ENCODE measurements at regions not wholly inside any gene's neighbourhood (a gene's known extent, or its start where the extent isn't known, plus 50 kb on each side); places are given as distances from the start of the nearest gene placed in this dataset.
"Not testable (repeated sequence)": the region's sequence is repeated elsewhere in the genome, so short reads cannot be mapped to it uniquely, and the experiment has no call there.

DNA sequence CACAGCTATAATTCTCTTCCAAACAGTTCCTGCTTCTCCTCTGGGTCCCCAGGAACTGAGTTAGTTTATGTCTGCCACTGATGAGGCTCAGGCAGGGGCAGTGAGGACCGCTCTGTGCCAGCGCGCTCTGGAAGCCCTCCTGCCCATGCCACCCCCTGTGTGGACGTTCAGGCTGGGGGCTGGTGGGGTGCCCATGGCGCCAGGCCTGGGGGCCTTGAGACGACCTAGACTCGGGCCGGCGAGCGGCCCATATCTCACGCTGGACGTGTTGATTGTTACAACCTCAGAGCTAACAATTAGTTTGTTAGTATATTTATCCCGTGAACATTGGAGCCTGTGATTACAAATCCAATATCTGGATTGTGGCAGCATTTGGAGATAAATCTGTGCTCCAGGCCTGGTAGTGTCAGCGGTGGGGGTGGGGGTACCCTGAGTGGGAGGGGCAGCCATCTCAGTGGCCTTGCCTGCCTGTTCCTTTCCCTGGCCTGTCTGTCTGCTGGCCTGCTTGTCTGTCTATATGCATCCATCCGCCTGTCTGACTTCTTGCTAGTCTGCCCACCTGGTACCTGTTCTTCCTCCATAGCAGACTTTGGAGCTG is 256.5 kb upstream of the MVB12B start:
- Histone ChIP-seq H3K9me3 (ENCODE audit: control insufficient read depth in 1 of 2, insufficient read depth in 1 of 2, low read length in 2 of 2) (peaks cover 0 to 5% of the 10 kb centered on the region in 2 experiments), H3K4me1 (ENCODE audit: insufficient read depth, low read length) (no peaks in the 10 kb centered on the region), H3K36me3 (ENCODE audit: insufficient read depth, low read length) (no peaks in the 10 kb centered on the region), H3K27ac (ENCODE audit: low read depth in 1 of 2, low read length in 2 of 2) (no peak overlapping the region), H3K27me3 (ENCODE audit: control insufficient read depth in 1 of 2, insufficient read depth in 2 of 2, low read length in 2 of 2) (peaks cover 0 to 5% of the 10 kb centered on the region in 2 experiments), H3K4me3 (ENCODE audit: low read length) (no peak overlapping the region)
- Mint-ChIP-seq H3K9me3 (no peaks in the 10 kb centered on the region), H3K4me3 (no peak overlapping the region), H3K4me1 (ENCODE audit: low read depth) (no peaks in the 10 kb centered on the region), H3K27ac (no peak overlapping the region), H3K36me3 (ENCODE audit: low read depth) (no peaks in the 10 kb centered on the region), H3K27me3 (peaks cover 35% of the 10 kb centered on the region)
- intact Hi-C loops (cut with DNase I, micrococcal nuclease): no loop called here
- ChIA-PET CTCF (no interaction called here), POLR2A (no interaction called here)
- ATAC-seq (ENCODE audit: poor library complexity): no peak
- no peak for DNase-seq
- TF ChIP-seq, protein P1, sequence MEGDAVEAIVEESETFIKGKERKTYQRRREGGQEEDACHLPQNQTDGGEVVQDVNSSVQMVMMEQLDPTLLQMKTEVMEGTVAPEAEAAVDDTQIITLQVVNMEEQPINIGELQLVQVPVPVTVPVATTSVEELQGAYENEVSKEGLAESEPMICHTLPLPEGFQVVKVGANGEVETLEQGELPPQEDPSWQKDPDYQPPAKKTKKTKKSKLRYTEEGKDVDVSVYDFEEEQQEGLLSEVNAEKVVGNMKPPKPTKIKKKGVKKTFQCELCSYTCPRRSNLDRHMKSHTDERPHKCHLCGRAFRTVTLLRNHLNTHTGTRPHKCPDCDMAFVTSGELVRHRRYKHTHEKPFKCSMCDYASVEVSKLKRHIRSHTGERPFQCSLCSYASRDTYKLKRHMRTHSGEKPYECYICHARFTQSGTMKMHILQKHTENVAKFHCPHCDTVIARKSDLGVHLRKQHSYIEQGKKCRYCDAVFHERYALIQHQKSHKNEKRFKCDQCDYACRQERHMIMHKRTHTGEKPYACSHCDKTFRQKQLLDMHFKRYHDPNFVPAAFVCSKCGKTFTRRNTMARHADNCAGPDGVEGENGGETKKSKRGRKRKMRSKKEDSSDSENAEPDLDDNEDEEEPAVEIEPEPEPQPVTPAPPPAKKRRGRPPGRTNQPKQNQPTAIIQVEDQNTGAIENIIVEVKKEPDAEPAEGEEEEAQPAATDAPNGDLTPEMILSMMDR (IDR thresholded peaks at IDR 0.05): no peak

DNA sequence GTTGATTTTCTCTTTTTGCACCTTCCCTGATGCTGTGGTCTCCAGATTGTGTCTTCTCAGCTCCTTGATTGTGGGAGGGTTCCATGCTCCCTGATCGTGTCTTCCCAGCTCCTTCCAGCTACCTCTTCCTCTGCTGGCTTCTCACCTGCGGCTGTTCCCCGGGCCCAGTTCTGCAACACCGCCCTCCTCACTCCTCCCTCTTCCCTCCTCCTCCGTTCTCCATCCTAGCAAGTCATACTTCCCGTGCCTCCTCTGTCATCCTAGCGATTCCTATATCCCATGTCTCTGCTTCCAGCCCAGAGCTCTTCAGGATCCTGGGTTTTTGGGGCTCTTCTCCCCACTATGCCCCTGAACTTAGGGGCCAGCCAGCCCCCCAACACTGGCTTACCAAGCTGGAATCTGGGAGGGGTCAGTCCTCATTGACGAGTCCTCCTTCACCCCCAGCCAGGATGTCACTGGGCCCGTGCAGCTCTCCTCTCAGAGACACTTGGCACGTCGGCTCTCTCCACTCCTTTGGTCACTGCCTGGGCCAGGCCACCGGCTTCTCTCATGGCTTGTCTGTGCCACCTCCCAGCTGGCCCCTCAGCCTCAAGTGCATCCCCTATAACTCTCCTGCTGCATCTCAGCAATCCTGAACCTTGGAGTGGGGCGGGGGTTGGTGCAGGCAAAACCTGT is 255.4 kb upstream of the MVB12B start:
- no peak overlapping the region for H3K27ac Mint-ChIP-seq
- peaks cover 0 to 5% of the 10 kb centered on the region in 2 experiments for H3K27me3 ChIP-seq (ENCODE audit: control insufficient read depth in 1 of 2, insufficient read depth in 2 of 2, low read length in 2 of 2)
- peaks cover 34% of the 10 kb centered on the region for H3K27me3 Mint-ChIP-seq
- ChIA-PET POLR2A (no interaction called here), CTCF (no interaction called here)
- no peak overlapping the region for H3K4me3 ChIP-seq (ENCODE audit: low read length)
- ATAC-seq (ENCODE audit: poor library complexity): no peak
- no peak overlapping the region for H3K4me3 Mint-ChIP-seq
- peaks cover 0 to 5% of the 10 kb centered on the region in 2 experiments for H3K9me3 ChIP-seq (ENCODE audit: control insufficient read depth in 1 of 2, insufficient read depth in 1 of 2, low read length in 2 of 2)
- H3K4me1 Mint-ChIP-seq (ENCODE audit: low read depth): no peaks in the 10 kb centered on the region
- intact Hi-C loops (cut with DNase I, micrococcal nuclease): no loop called here
- no peaks in the 10 kb centered on the region for H3K36me3 ChIP-seq (ENCODE audit: insufficient read depth, low read length)
- H3K27ac ChIP-seq (ENCODE audit: low read depth in 1 of 2, low read length in 2 of 2): no peak overlapping the region
- no peaks in the 10 kb centered on the region for H3K36me3 Mint-ChIP-seq (ENCODE audit: low read depth)
- TF ChIP-seq, protein P1 (IDR thresholded peaks at IDR 0.05): no peak
- no peaks in the 10 kb centered on the region for H3K4me1 ChIP-seq (ENCODE audit: insufficient read depth, low read length)
- no peaks in the 10 kb centered on the region for H3K9me3 Mint-ChIP-seq
- DNase-seq: no peak

DNA sequence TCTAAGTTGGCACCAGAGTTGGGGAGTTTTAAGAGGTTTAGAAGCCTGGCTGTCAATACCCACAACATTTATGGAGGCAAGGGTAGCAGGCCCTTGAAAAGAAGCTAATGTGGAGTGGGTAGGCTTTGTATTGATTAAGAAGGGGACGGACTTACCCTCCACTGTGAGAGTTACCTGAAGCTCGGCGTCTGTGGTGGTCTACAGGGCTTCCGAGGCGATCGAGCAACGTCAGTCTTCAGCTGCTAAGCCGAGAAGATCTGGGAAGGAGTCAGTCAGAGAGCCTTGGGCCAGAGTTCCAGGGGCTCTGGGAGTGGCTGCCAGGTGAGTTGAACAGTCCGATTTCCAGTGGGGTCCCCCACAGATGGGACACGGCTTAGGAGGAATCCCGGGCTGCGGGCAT is 249.0 kb upstream of the MVB12B start:
- H3K4me3 Mint-ChIP-seq; H3K9me3 Mint-ChIP-seq; H3K36me3 ChIP-seq (ENCODE audit: insufficient read depth, low read length); H3K36me3 Mint-ChIP-seq (ENCODE audit: low read depth); H3K4me1 ChIP-seq (ENCODE audit: insufficient read depth, low read length); H3K27ac ChIP-seq (ENCODE audit: low read depth in 1 of 2, low read length in 2 of 2); intact Hi-C loops (cut with DNase I, micrococcal nuclease); H3K4me1 Mint-ChIP-seq (ENCODE audit: low read depth); POLR2A ChIA-PET; ATAC-seq (ENCODE audit: poor library complexity); H3K9me3 ChIP-seq (ENCODE audit: control insufficient read depth in 1 of 2, insufficient read depth in 1 of 2, low read length in 2 of 2); H3K27ac Mint-ChIP-seq; CTCF ChIA-PET; H3K4me3 ChIP-seq (ENCODE audit: low read length); DNase-seq: not testable (repeated sequence)
- peaks cover 6 to 11% of the 10 kb centered on the region in 2 experiments for H3K27me3 ChIP-seq (ENCODE audit: control insufficient read depth in 1 of 2, insufficient read depth in 2 of 2, low read length in 2 of 2)
- peaks cover 47% of the 10 kb centered on the region for H3K27me3 Mint-ChIP-seq

DNA sequence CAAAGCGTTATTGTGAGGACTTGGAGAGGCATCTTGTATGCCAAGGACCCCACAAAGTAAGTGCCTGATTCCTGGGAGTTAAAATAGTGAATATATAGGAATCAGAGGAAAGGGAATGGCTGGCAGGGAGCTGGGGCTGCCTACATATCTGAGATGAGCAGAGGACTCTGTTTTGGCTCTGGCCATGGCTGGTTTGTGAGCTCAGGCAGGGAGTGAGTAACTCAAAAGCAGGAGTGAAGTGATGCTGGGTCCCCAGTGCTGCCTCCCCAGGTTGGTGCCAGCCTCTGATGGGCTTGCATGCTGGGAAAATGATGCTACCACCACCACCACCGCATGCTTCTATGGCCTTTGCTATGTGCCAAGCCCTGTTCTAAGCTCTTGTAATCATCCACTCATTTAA is 246.0 kb upstream of the MVB12B start:
- intact Hi-C loops (cut with DNase I, micrococcal nuclease): no loop called here
- Mint-ChIP-seq H3K27me3 (peaks cover 60% of the 10 kb centered on the region), H3K27ac (no peak overlapping the region), H3K4me1 (ENCODE audit: low read depth) (peaks cover 11% of the 10 kb centered on the region), H3K36me3 (ENCODE audit: low read depth) (no peaks in the 10 kb centered on the region), H3K9me3 (no peaks in the 10 kb centered on the region), H3K4me3 (no peak overlapping the region)
- Histone ChIP-seq H3K27me3 (ENCODE audit: control insufficient read depth in 1 of 2, insufficient read depth in 2 of 2, low read length in 2 of 2) (peaks cover 6 to 11% of the 10 kb centered on the region in 2 experiments), H3K4me1 (ENCODE audit: insufficient read depth, low read length) (peaks cover 10% of the 10 kb centered on the region), H3K9me3 (ENCODE audit: control insufficient read depth in 1 of 2, insufficient read depth in 1 of 2, low read length in 2 of 2) (peaks cover 0 to 4% of the 10 kb centered on the region in 2 experiments), H3K27ac (ENCODE audit: low read depth in 1 of 2, low read length in 2 of 2) (no peak overlapping the region), H3K4me3 (ENCODE audit: low read length) (no peak overlapping the region), H3K36me3 (ENCODE audit: insufficient read depth, low read length) (no peaks in the 10 kb centered on the region)
- CTCF ChIA-PET: no interaction called here
- DNase-seq (no peak), ATAC-seq (ENCODE audit: poor library complexity) (no peak)
- TF ChIP-seq, protein P1 (IDR thresholded peaks at IDR 0.05): no peak
- POLR2A ChIA-PET: no interaction called here
